ENCODE measurements at regions not wholly inside any gene's neighbourhood (a gene's known extent, or its start where the extent isn't known, plus 50 kb on each side); places are given as distances from the start of the nearest gene placed in this dataset.

GRCh38 chr1:209444961-209445360, 138.6 kb upstream of the CAMK1G start:
- DNase-seq = no peak
- Histone ChIP-seq H3K27ac (no peak overlapping the region), H3K9me3 (no peaks in the 10 kb centered on the region), H3K27me3 (no peaks in the 10 kb centered on the region), H3K4me1 (no peaks in the 10 kb centered on the region), H3K4me3 (no peak overlapping the region), H3K36me3 (no peaks in the 10 kb centered on the region)
- intact Hi-C loops (cut with DNase I; ENCODE audit: low total_unique reads) (no loop called here), in situ Hi-C loops (cut with MboI; ENCODE audit: low pct_ligation_motif_present in 1 of 4, low pct_unique_long_range_greater_than_20kb in 1 of 4, low sequenced_read_pairs in 3 of 4) (no loop called here)
- TF ChIP-seq POLR2A (IDR thresholded peaks at IDR 0.05) (no peak), EP300 (IDR thresholded peaks at IDR 0.05; ENCODE audit: low read depth) (no peak), POLR2AphosphoS5 (IDR thresholded peaks at IDR 0.05) (no peak), CTCF (IDR thresholded peaks at IDR 0.05) (no peak)
- 73 to 83% methylated on average over 1 to 3 of the region's 3 CpGs for WGBS, 2 donors (ENCODE audit: low coverage in 1 of 2)

- in situ Hi-C loops (cut with MboI; ENCODE audit: low pct_ligation_motif_present in 1 of 4, low pct_unique_long_range_greater_than_20kb in 1 of 4, low sequenced_read_pairs in 3 of 4) = no loop called here
- whole genome bisulfite sequencing, 2 donors (ENCODE audit: low coverage in 1 of 2) = 90% methylated on average over 5 of the region's 5 CpGs; no CpG with 5 or more reads in 1 of the 2 donors
These were observed 137.9 kb upstream of the CAMK1G start for GRCh38 chr1:209445576-209445975.

GRCh38 chr1:209446356-209446755, 137.2 kb upstream of the CAMK1G start:
- 92% methylated on average over 1 of the region's 1 CpG; no CpG with 5 or more reads in 1 of the 2 donors for WGBS, 2 donors (ENCODE audit: low coverage in 1 of 2)
- TF ChIP-seq POLR2AphosphoS5 (IDR thresholded peaks at IDR 0.05) (no peak), CTCF (IDR thresholded peaks at IDR 0.05) (no peak), POLR2A (IDR thresholded peaks at IDR 0.05) (no peak), EP300 (IDR thresholded peaks at IDR 0.05; ENCODE audit: low read depth) (no peak)
- no peak for DNase-seq
- H3K36me3 ChIP-seq = no peaks in the 10 kb centered on the region
- no peaks in the 10 kb centered on the region for H3K9me3 ChIP-seq
- no peaks in the 10 kb centered on the region for H3K4me1 ChIP-seq
- no peak overlapping the region for H3K27ac ChIP-seq
- H3K27me3 ChIP-seq = no peaks in the 10 kb centered on the region
- in situ Hi-C loops (cut with MboI; ENCODE audit: low pct_ligation_motif_present in 1 of 4, low pct_unique_long_range_greater_than_20kb in 1 of 4, low sequenced_read_pairs in 3 of 4) = no loop called here
- H3K4me3 ChIP-seq = no peak overlapping the region
- intact Hi-C loops (cut with DNase I; ENCODE audit: low total_unique reads) = no loop called here

More at GRCh38 chr1:209445576-209445975, 137.9 kb upstream of the CAMK1G start:
- TF ChIP-seq POLR2AphosphoS5 (IDR thresholded peaks at IDR 0.05) (no peak), EP300 (IDR thresholded peaks at IDR 0.05; ENCODE audit: low read depth) (no peak), POLR2A (IDR thresholded peaks at IDR 0.05) (no peak), CTCF (IDR thresholded peaks at IDR 0.05) (no peak)
- H3K9me3 ChIP-seq = no peaks in the 10 kb centered on the region
- no peaks in the 10 kb centered on the region for H3K27me3 ChIP-seq
- no peaks in the 10 kb centered on the region for H3K36me3 ChIP-seq
- DNase-seq = no peak
- H3K4me3 ChIP-seq = no peak overlapping the region
- H3K4me1 ChIP-seq = no peaks in the 10 kb centered on the region
- no peak overlapping the region for H3K27ac ChIP-seq
- intact Hi-C loops (cut with DNase I; ENCODE audit: low total_unique reads) = no loop called here

GRCh38 chr1:209454340-209454994, 129.0 kb upstream of the CAMK1G start:
- TF ChIP-seq POLR2A (IDR thresholded peaks at IDR 0.05) (no peak), EP300 (IDR thresholded peaks at IDR 0.05; ENCODE audit: low read depth) (no peak), CTCF (IDR thresholded peaks at IDR 0.05) (no peak), POLR2AphosphoS5 (IDR thresholded peaks at IDR 0.05) (no peak)
- H3K4me3 ChIP-seq = no peak overlapping the region
- intact Hi-C loops (cut with DNase I; ENCODE audit: low total_unique reads) = no loop called here
- 31 to 38% methylated on average over 2 of the region's 2 CpGs for WGBS, 2 donors (ENCODE audit: low coverage in 1 of 2)
- in situ Hi-C loops (cut with MboI; ENCODE audit: low pct_ligation_motif_present in 1 of 4, low pct_unique_long_range_greater_than_20kb in 1 of 4, low sequenced_read_pairs in 3 of 4) = no loop called here
- H3K9me3 ChIP-seq = no peaks in the 10 kb centered on the region
- H3K36me3 ChIP-seq = no peaks in the 10 kb centered on the region
- no peaks in the 10 kb centered on the region for H3K4me1 ChIP-seq
- no peak for DNase-seq
- H3K27ac ChIP-seq = no peak overlapping the region
- no peaks in the 10 kb centered on the region for H3K27me3 ChIP-seq
